Liver (tissue), 8 donors: ENCODE measurements at regions not wholly inside any gene's neighbourhood (a gene's known extent, or its start where the extent isn't known, plus 50 kb on each side); places are given as distances from the start of the nearest gene placed in this dataset.

Source experiments
- DNase-seq: peaks from one replicate; pipeline ENCODE4 v3.0.0-alpha.2; 2017; ENCODE audit warnings: low spot score
- H3K27ac ChIP-seq, 2 donors: one replicate each; pipeline ENCODE4 v1.7.0; 2013; ENCODE audit warnings: inconsistent platforms in 2 of 2, low read length in 2 of 2, control low read depth in 1 of 2, low read depth in 1 of 2, mild to moderate bottlenecking in 1 of 2
- H3K27me3 ChIP-seq, 4 donors: one replicate each; pipeline versions ENCODE4 v1.6.1 to v1.7.0; 2013; ENCODE audit warnings: low read length in 3 of 4, inconsistent platforms in 1 of 4, mild to moderate bottlenecking in 1 of 4, moderate library complexity in 1 of 4; ENCODE audit not compliant: control insufficient read depth in 4 of 4, insufficient read depth in 4 of 4
- H3K36me3 ChIP-seq, 4 donors: one replicate each; pipeline versions ENCODE4 v1.6.1 to v1.7.0; 2013; ENCODE audit warnings: low read length in 3 of 4, mild to moderate bottlenecking in 3 of 4, low read depth in 1 of 4, moderate library complexity in 1 of 4; ENCODE audit not compliant: control insufficient read depth in 4 of 4, insufficient read depth in 3 of 4
- H3K4me1 ChIP-seq, 4 donors: one replicate each; pipeline versions ENCODE4 v1.6.1 to v1.7.0; 2013; ENCODE audit warnings: low read length in 3 of 4, mild to moderate bottlenecking in 3 of 4, moderate library complexity in 1 of 4; ENCODE audit not compliant: control insufficient read depth in 4 of 4, insufficient read depth in 4 of 4
- H3K4me3 ChIP-seq, 3 donors: one replicate each; pipeline versions ENCODE4 v1.6.1 to v1.7.0; 2013; ENCODE audit warnings: low read length in 3 of 3, control low read depth in 1 of 3, low read depth in 1 of 3, mild to moderate bottlenecking in 1 of 3
- H3K9ac ChIP-seq, 2 donors: one replicate each; pipeline ENCODE4 v1.7.0; 2013; ENCODE audit warnings: low read length in 2 of 2, mild to moderate bottlenecking in 2 of 2, moderate library complexity in 2 of 2, control low read depth in 1 of 2, low read depth in 1 of 2
- H3K9me3 ChIP-seq, 4 donors: one replicate each; pipeline versions ENCODE4 v1.6.1 to v1.7.0; 2013; ENCODE audit warnings: low read length in 3 of 4; ENCODE audit not compliant: control insufficient read depth in 4 of 4
- CTCF ChIP-seq: fragments of 150-350 bp; IDR thresholded peaks from 2 replicates; pipeline ENCODE4 v1.5.1; 2017; ENCODE audit warnings: improper control_type of control experiment, low read depth, low read length; ENCODE audit not compliant: missing input control
- EGR1 ChIP-seq, 2 donors: IDR thresholded peaks; 2 replicates each; pipeline ENCODE4 v1.6.1; 2016 to 2018; ENCODE audit warnings: antibody characterized with exemption in 2 of 2, low read depth in 2 of 2
- FOXA2 ChIP-seq: IDR thresholded peaks from 2 replicates; pipeline ENCODE4 v1.6.1; 2016; ENCODE audit warnings: antibody characterized with exemption
- GABPA ChIP-seq, 2 donors: IDR thresholded peaks in 1 of 2; conservative IDR thresholded peaks in 1 of 2; 2 replicates each; pipeline ENCODE4 v1.6.1; 2016; ENCODE audit warnings: antibody characterized with exemption in 2 of 2, mild to moderate bottlenecking in 1 of 2, moderate library complexity in 1 of 2
- HNF4A ChIP-seq, 2 donors: conservative IDR thresholded peaks; 2 replicates each; pipeline ENCODE4 v1.6.1; 2016; ENCODE audit warnings: antibody characterized with exemption in 2 of 2, mild to moderate bottlenecking in 2 of 2
- HNF4G ChIP-seq: IDR thresholded peaks from 2 replicates; pipeline ENCODE4 v1.6.1; 2016; ENCODE audit warnings: antibody characterized with exemption
- JUND ChIP-seq, 2 donors: IDR thresholded peaks; 2 replicates each; pipeline ENCODE4 v1.6.1; 2016; ENCODE audit warnings: antibody characterized with exemption in 2 of 2
- NR2F2 ChIP-seq: IDR thresholded peaks from 2 replicates; pipeline ENCODE4 v1.6.1; 2016; ENCODE audit warnings: antibody characterized with exemption
- RAD21 ChIP-seq, 2 donors: IDR thresholded peaks; 2 replicates each; pipeline ENCODE4 v1.6.1; 2016; ENCODE audit warnings: antibody characterized with exemption in 2 of 2, mild to moderate bottlenecking in 2 of 2
- RXRA ChIP-seq, 2 donors: IDR thresholded peaks; 2 replicates each; pipeline ENCODE4 v1.6.1; 2017 to 2018; ENCODE audit warnings: antibody characterized with exemption in 2 of 2, mild to moderate bottlenecking in 1 of 2
- SP1 ChIP-seq: IDR thresholded peaks from 2 replicates; pipeline ENCODE4 v1.6.1; 2018; ENCODE audit warnings: antibody characterized with exemption, mild to moderate bottlenecking
- TAF1 ChIP-seq: conservative IDR thresholded peaks from 2 replicates; pipeline ENCODE4 v1.6.1; 2016; ENCODE audit warnings: antibody characterized with exemption, mild to moderate bottlenecking
- YY1 ChIP-seq: IDR thresholded peaks from 2 replicates; pipeline ENCODE4 v1.6.1; 2016; ENCODE audit warnings: antibody characterized with exemption, mild to moderate bottlenecking
- WGBS: extraction: QIAGEN DNeasy Blood & Tissue Kit; methylation state at CpG from one replicate; pipeline ENCODE4 v1.1.7; 2013; 5-methylcytosine and 5-hydroxymethylcytosine counted together
- TF ChIP-seq, protein P1 (sequence below): IDR thresholded peaks from 2 replicates; pipeline ENCODE4 v1.6.1; 2016; ENCODE audit warnings: antibody characterized with exemption
- TF ChIP-seq, protein P2 (sequence below): IDR thresholded peaks from 2 replicates; pipeline ENCODE4 v1.6.1; 2016; ENCODE audit warnings: antibody characterized with exemption
- TF ChIP-seq, protein P3 (sequence below): IDR thresholded peaks from 2 replicates; pipeline ENCODE4 v1.6.1; 2016; ENCODE audit warnings: antibody characterized with exemption, mild to moderate bottlenecking
- TF ChIP-seq, protein P4 (sequence below): IDR thresholded peaks from 2 replicates; pipeline ENCODE4 v1.6.1; 2016; ENCODE audit warnings: antibody characterized with exemption
- donor health status: healthy.
- donor health status: healthy.
- donor health status: healthy.
- donor health status: healthy.
- donor health status: healthy.

DNA sequence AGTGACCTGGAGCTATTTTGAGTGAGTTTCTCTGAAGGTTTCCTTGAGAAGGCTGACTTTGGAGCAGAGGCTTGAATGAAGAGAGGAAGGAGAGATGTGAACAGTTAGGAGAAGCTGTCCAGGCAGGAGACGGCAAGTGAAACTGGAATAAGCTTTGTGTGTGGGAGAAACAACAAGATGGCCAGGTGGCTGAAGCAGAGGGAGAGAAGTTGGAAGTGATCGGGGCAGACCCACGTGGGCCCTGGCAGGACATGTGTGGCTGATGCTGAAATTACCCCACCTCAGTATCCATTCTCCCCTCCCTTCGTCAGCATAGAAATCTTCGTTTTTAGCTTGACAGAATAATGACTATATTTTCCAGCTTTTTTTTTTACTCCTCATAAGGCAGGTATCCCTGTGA is 809.2 kb upstream of the TMEM132C start (continued):
- TF ChIP-seq FOXA2: no peak

GRCh38 chr12:127459166-127459565 is 807.8 kb upstream of the TMEM132C start:
- Histone ChIP-seq H3K9me3 (peaks cover 0 to 2% (median 0%) of the 10 kb centered on the region in 4 donors), H3K27me3 (peaks cover 2 to 8% (median 5%) of the 10 kb centered on the region in 4 donors), H3K27ac (no peak overlapping the region), H3K4me1 (no peaks in the 10 kb centered on the region), H3K4me3 (no peak overlapping the region), H3K36me3 (no peaks in the 10 kb centered on the region), H3K9ac (no peak overlapping the region)
- no peak for DNase-seq
- WGBS: 63% methylated on average over 2 of the region's 2 CpGs
- TF ChIP-seq GABPA (IDR thresholded peaks at IDR 0.05 in 1 of 2, conservative IDR thresholded peaks at IDR 0.05 in 1 of 2) (no peak), YY1 (no peak), RAD21 (IDR thresholded peaks at IDR 0.05) (no peak), JUND (IDR thresholded peaks at IDR 0.05) (no peak), NR2F2 (no peak), TAF1 (no peak), CTCF (no peak)
- TF ChIP-seq, protein P1, sequence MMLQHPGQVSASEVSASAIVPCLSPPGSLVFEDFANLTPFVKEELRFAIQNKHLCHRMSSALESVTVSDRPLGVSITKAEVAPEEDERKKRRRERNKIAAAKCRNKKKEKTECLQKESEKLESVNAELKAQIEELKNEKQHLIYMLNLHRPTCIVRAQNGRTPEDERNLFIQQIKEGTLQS: no peak
- TF ChIP-seq, protein P2, sequence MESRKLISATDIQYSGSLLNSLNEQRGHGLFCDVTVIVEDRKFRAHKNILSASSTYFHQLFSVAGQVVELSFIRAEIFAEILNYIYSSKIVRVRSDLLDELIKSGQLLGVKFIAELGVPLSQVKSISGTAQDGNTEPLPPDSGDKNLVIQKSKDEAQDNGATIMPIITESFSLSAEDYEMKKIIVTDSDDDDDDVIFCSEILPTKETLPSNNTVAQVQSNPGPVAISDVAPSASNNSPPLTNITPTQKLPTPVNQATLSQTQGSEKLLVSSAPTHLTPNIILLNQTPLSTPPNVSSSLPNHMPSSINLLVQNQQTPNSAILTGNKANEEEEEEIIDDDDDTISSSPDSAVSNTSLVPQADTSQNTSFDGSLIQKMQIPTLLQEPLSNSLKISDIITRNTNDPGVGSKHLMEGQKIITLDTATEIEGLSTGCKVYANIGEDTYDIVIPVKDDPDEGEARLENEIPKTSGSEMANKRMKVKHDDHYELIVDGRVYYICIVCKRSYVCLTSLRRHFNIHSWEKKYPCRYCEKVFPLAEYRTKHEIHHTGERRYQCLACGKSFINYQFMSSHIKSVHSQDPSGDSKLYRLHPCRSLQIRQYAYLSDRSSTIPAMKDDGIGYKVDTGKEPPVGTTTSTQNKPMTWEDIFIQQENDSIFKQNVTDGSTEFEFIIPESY: no peak

- Histone ChIP-seq H3K4me3 (no peak overlapping the region), H3K27ac (no peak overlapping the region), H3K9ac (no peak overlapping the region), H3K9me3 (peaks cover 0 to 2% (median 0%) of the 10 kb centered on the region in 4 donors), H3K27me3 (peaks cover 2 to 8% (median 5%) of the 10 kb centered on the region in 4 donors), H3K4me1 (no peaks in the 10 kb centered on the region), H3K36me3 (no peaks in the 10 kb centered on the region)
- 88% methylated on average over 6 of the region's 6 CpGs for WGBS
- no peak for DNase-seq
- TF ChIP-seq SP1 (no peak), CTCF (no peak), NR2F2 (no peak), RXRA (IDR thresholded peaks at IDR 0.05) (no peak), GABPA (IDR thresholded peaks at IDR 0.05 in 1 of 2, conservative IDR thresholded peaks at IDR 0.05 in 1 of 2) (no peak), RAD21 (IDR thresholded peaks at IDR 0.05) (no peak), JUND (IDR thresholded peaks at IDR 0.05) (no peak), HNF4G (no peak), HNF4A (conservative IDR thresholded peaks at IDR 0.05) (no peak), TAF1 (no peak), EGR1 (IDR thresholded peaks at IDR 0.05; ENCODE audit: low read depth in 2 of 2) (no peak), FOXA2 (no peak), YY1 (no peak)
- TF ChIP-seq, protein P3, sequence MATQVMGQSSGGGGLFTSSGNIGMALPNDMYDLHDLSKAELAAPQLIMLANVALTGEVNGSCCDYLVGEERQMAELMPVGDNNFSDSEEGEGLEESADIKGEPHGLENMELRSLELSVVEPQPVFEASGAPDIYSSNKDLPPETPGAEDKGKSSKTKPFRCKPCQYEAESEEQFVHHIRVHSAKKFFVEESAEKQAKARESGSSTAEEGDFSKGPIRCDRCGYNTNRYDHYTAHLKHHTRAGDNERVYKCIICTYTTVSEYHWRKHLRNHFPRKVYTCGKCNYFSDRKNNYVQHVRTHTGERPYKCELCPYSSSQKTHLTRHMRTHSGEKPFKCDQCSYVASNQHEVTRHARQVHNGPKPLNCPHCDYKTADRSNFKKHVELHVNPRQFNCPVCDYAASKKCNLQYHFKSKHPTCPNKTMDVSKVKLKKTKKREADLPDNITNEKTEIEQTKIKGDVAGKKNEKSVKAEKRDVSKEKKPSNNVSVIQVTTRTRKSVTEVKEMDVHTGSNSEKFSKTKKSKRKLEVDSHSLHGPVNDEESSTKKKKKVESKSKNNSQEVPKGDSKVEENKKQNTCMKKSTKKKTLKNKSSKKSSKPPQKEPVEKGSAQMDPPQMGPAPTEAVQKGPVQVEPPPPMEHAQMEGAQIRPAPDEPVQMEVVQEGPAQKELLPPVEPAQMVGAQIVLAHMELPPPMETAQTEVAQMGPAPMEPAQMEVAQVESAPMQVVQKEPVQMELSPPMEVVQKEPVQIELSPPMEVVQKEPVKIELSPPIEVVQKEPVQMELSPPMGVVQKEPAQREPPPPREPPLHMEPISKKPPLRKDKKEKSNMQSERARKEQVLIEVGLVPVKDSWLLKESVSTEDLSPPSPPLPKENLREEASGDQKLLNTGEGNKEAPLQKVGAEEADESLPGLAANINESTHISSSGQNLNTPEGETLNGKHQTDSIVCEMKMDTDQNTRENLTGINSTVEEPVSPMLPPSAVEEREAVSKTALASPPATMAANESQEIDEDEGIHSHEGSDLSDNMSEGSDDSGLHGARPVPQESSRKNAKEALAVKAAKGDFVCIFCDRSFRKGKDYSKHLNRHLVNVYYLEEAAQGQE: no peak
- TF ChIP-seq, protein P4, sequence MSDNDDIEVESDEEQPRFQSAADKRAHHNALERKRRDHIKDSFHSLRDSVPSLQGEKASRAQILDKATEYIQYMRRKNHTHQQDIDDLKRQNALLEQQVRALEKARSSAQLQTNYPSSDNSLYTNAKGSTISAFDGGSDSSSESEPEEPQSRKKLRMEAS: no peak
- TF ChIP-seq, protein P1: no peak
- TF ChIP-seq, protein P2: no peak
Observed at GRCh38 chr12:127459687-127460086, 807.3 kb upstream of the TMEM132C start.
